ENCODE measurements at regions not wholly inside any gene's neighbourhood (a gene's known extent, or its start where the extent isn't known, plus 50 kb on each side); places are given as distances from the start of the nearest gene placed in this dataset.

- Histone ChIP-seq H3K27ac (ENCODE audit: insufficient read depth, low read length) (no peak overlapping the region), H3K4ac (ENCODE audit: low read depth, low read length) (no peak overlapping the region), H3K9me3 (ENCODE audit: control insufficient read depth, insufficient read depth, low read length) (no peaks in the 10 kb centered on the region), H3K9ac (ENCODE audit: low read depth, low read length) (no peak overlapping the region), H2BK120ac (ENCODE audit: low read depth, low read length) (no peak overlapping the region), H4K91ac (ENCODE audit: insufficient read depth, low read depth, low read length) (no peak overlapping the region), H3K56ac (ENCODE audit: extremely low read depth, insufficient read depth, low read length) (no peak overlapping the region), H3K23ac (ENCODE audit: low read depth, low read length) (no peak overlapping the region), H3K14ac (replicated peaks; ENCODE audit: low read depth, low read length) (no peak overlapping the region), H3K36me3 (ENCODE audit: control insufficient read depth, insufficient read depth, low read length) (no peaks in the 10 kb centered on the region), H4K5ac (ENCODE audit: low read depth, low read length) (no peak overlapping the region), H4K20me1 (ENCODE audit: insufficient read depth, low read length) (no peaks in the 10 kb centered on the region), H3K9me1 (ENCODE audit: insufficient read depth, low read length) (no peaks in the 10 kb centered on the region), H3K4me2 (ENCODE audit: low read depth, low read length) (no peak overlapping the region), H3K18ac (ENCODE audit: low read depth, low read length) (no peak overlapping the region), H2BK5ac (ENCODE audit: low read depth, low read length, poor library complexity, severe bottlenecking) (no peak overlapping the region), H3K79me1 (ENCODE audit: low read depth in 1 of 2, low read length in 2 of 2) (no peaks in the 10 kb centered on the region), H3K4me3 (ENCODE audit: insufficient read depth, low read depth, low read length) (no peak overlapping the region), H3K27me3 (ENCODE audit: control insufficient read depth, insufficient read depth, low read length) (no peaks in the 10 kb centered on the region; the same call in 1 of the 2 replicates), H2AK9ac (replicated peaks; ENCODE audit: low read depth, low read length, poor library complexity) (no peak overlapping the region), H2BK20ac (ENCODE audit: low read depth, low read length) (no peak overlapping the region), H3K4me1 (ENCODE audit: control insufficient read depth, insufficient read depth, low read length) (no peaks in the 10 kb centered on the region), H2AFZ (replicated peaks; ENCODE audit: low read length, poor library complexity) (no peak overlapping the region), H2AK5ac (ENCODE audit: low read depth, low read length) (no peak overlapping the region), H4K8ac (ENCODE audit: low read depth in 2 of 2, low read length in 2 of 2) (no peak overlapping the region), H2BK15ac (ENCODE audit: low read depth, low read length) (no peak overlapping the region)
- ATAC-seq (ENCODE audit: low read depth) = no peak
- in situ Hi-C loops (cut with MboI; ENCODE audit: low sequenced_read_pairs) = no loop called here
- no TSS peak for BruUV-seq (replicated peaks)
- WGBS, 2 experiments (ENCODE audit: extremely low coverage in 2 of 2, insufficient read length in 1 of 2) = no CpG with 5 or more reads among the region's 5 CpGs
- ChIA-PET POLR2A (ENCODE audit: unreplicated experiment) (no interaction called here), CTCF (no interaction called here)
- no peak for DNase-seq
- no peak for TF ChIP-seq USF2 (IDR thresholded peaks at IDR 0.05; ENCODE audit: low read depth, low read length)
- no peak for TF ChIP-seq CHD1 (IDR thresholded peaks at IDR 0.05; ENCODE audit: low read depth, low read length)
- TF ChIP-seq MAZ (IDR thresholded peaks at IDR 0.05; ENCODE audit: borderline replicate concordance, low read depth, low read length) = no peak
- TF ChIP-seq RFX5 (IDR thresholded peaks at IDR 0.05; ENCODE audit: low read depth, low read length) = no peak
- no peak for TF ChIP-seq CEBPB (IDR thresholded peaks at IDR 0.05; ENCODE audit: low read depth, low read length)
- TF ChIP-seq MXI1 (IDR thresholded peaks at IDR 0.05; ENCODE audit: borderline replicate concordance, low read depth, low read length) = no peak
- TF ChIP-seq RAD21 (IDR thresholded peaks at IDR 0.05; ENCODE audit: low read length) = no peak
- TF ChIP-seq BHLHE40 (IDR thresholded peaks at IDR 0.05; ENCODE audit: low read depth, low read length) = no peak
- TF ChIP-seq FOS (IDR thresholded peaks at IDR 0.05; ENCODE audit: low read depth, low read length) = no peak
- no peak for TF ChIP-seq NFE2L2 (IDR thresholded peaks at IDR 0.05; ENCODE audit: low read depth, low read length)
- no peak for TF ChIP-seq CTCF (conservative IDR thresholded peaks at IDR 0.05; ENCODE audit: low read depth, low read length)
- no peak for TF ChIP-seq POLR2A (IDR thresholded peaks at IDR 0.05; ENCODE audit: low read depth, low read length)
- no peak for TF ChIP-seq SMC3 (IDR thresholded peaks at IDR 0.05; ENCODE audit: low read depth, low read length)
- TF ChIP-seq MAFK (IDR thresholded peaks at IDR 0.05; ENCODE audit: low read depth, low read length) = no peak
- no peak for TF ChIP-seq ELK1 (IDR thresholded peaks at IDR 0.05; ENCODE audit: borderline replicate concordance, low read depth, low read length)
- no peak for TF ChIP-seq RCOR1 (IDR thresholded peaks at IDR 0.05; ENCODE audit: insufficient replicate concordance, low read length)
- intact Hi-C loops (cut with micrococcal nuclease) = no loop called here
- dilution Hi-C loops (cut with HindIII; ENCODE audit: low sequenced_read_pairs, unreplicated experiment) = no loop called here
Measured at GRCh38 chr4:182103614-182104319, 139.4 kb upstream of the TENM3 start.

Data from IMR-90 (cell line).